HFF-Myc (cell line): ENCODE measurements at regions not wholly inside any gene's neighbourhood (a gene's known extent, or its start where the extent isn't known, plus 50 kb on each side); places are given as distances from the start of the nearest gene placed in this dataset.

Source experiments
- DNase-seq: peaks from one replicate; pipeline ENCODE4 v3.0.0-alpha.2; 2011; ENCODE audit warnings: low read depth; ENCODE audit errors: extremely low read depth
- H3K4me3 ChIP-seq: replicated peaks from 2 replicates; pipeline ENCODE4 v1.5.1; 2011; ENCODE audit warnings: low read depth, mild to moderate bottlenecking, control low read depth, low read length
- CTCF ChIP-seq: IDR thresholded peaks from 2 replicates; pipeline ENCODE4 v1.5.1; 2012; ENCODE audit warnings: mild to moderate bottlenecking, low read depth, low read length, control low read depth; ENCODE audit errors: missing control alignments

- TF ChIP-seq CTCF: no peak
- no peak overlapping the region for H3K4me3 ChIP-seq
- no peak for DNase-seq
Measured at GRCh38 chr9:90544488-90544887, 98.1 kb downstream of the DIRAS2 start.

GRCh38 chr9:90546200-90546599, 96.4 kb downstream of the DIRAS2 start:
- no peak overlapping the region for H3K4me3 ChIP-seq
- TF ChIP-seq CTCF: no peak
- peak; percentile 66 for DNase-seq

GRCh38 chr9:90547896-90548295, 94.7 kb downstream of the DIRAS2 start:
- peak; percentile 6 for TF ChIP-seq CTCF
- DNase-seq: peak; percentile 0
- no peak overlapping the region for H3K4me3 ChIP-seq

DNA sequence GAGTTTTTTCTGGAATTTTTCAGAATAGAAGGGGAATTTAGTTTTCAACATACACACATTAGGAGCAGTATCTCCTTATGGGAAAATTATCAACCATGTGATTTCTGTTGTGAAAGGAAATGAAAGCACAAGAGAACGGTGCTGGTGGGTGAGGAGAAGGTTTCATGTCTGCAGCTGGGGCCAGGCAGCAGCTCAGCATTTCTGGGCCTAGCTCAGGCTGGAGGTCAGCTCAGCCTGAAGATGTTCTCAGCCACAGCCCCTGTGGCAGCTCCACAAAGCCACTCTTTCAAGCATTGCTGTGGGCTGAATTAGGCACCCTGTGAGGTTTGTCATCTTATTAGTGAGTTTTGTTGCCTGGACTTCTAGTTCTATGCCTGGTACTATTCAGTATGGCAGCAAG, 90.3 kb downstream of the DIRAS2 start:
- DNase-seq: no peak
- TF ChIP-seq CTCF: no peak
- no peak overlapping the region for H3K4me3 ChIP-seq

GRCh38 chr9:90555351-90556057, 87.1 kb downstream of the DIRAS2 start:
- no peak for TF ChIP-seq CTCF
- DNase-seq: no peak
- H3K4me3 ChIP-seq: no peak overlapping the region

GRCh38 chr9:90556897-90557675, 85.5 kb downstream of the DIRAS2 start:
- no peak overlapping the region for H3K4me3 ChIP-seq
- no peak for DNase-seq
- no peak for TF ChIP-seq CTCF
